Glutamatergic neuron (in vitro differentiated cells): ENCODE measurements at regions not wholly inside any gene's neighbourhood (a gene's known extent, or its start where the extent isn't known, plus 50 kb on each side); places are given as distances from the start of the nearest gene placed in this dataset.

Experiments used
- DNase-seq: peaks from one replicate; pipeline ENCODE4 v3.0.0; 2022
- H3K27ac Mint-ChIP-seq: one replicate; pipeline ENCODE4 v1.8.0; 2020; ENCODE audit warnings: mild to moderate bottlenecking, mixed read lengths, inconsistent platforms; ENCODE audit not compliant: unreplicated experiment
- H3K27me3 Mint-ChIP-seq: one replicate; pipeline ENCODE4 v1.8.0; 2020; ENCODE audit warnings: mild to moderate bottlenecking, moderate library complexity, mixed read lengths, inconsistent platforms; ENCODE audit not compliant: unreplicated experiment
- H3K36me3 Mint-ChIP-seq: one replicate; pipeline ENCODE4 v1.8.0; 2020; ENCODE audit warnings: mild to moderate bottlenecking, mixed read lengths, inconsistent platforms; ENCODE audit not compliant: unreplicated experiment
- H3K4me1 Mint-ChIP-seq: one replicate; pipeline ENCODE4 v1.8.0; 2020; ENCODE audit warnings: mild to moderate bottlenecking, low read depth, mixed read lengths, inconsistent platforms; ENCODE audit not compliant: unreplicated experiment
- H3K4me3 Mint-ChIP-seq: one replicate; pipeline ENCODE4 v1.8.0; 2020; ENCODE audit warnings: mild to moderate bottlenecking, mixed read lengths, inconsistent platforms; ENCODE audit not compliant: unreplicated experiment
- H3K9me3 Mint-ChIP-seq: one replicate; pipeline ENCODE4 v1.8.0; 2020; ENCODE audit warnings: mild to moderate bottlenecking, moderate library complexity, mixed read lengths, inconsistent platforms; ENCODE audit not compliant: unreplicated experiment
- CTCF ChIP-seq: fragments of 200-600 bp; sonication (generic); IDR thresholded peaks from one replicate; pipeline ENCODE4 v1.5.0; 2021; ENCODE audit not compliant: partially characterized antibody, unreplicated experiment

GRCh38 chr12:46050805-46051204 is 60.4 kb upstream of the SCAF11 start:
- Mint-ChIP-seq H3K4me3 (no peak overlapping the region), H3K9me3 (peaks cover 4% of the 10 kb centered on the region), H3K27me3 (no peaks in the 10 kb centered on the region), H3K36me3 (peaks cover 12% of the 10 kb centered on the region), H3K27ac (no peak overlapping the region), H3K4me1 (no peaks in the 10 kb centered on the region)
- DNase-seq: no peak
- no peak for TF ChIP-seq CTCF

- Mint-ChIP-seq H3K27ac (no peak overlapping the region), H3K9me3 (peaks cover 4% of the 10 kb centered on the region), H3K36me3 (peaks cover 12% of the 10 kb centered on the region), H3K4me1 (no peaks in the 10 kb centered on the region), H3K27me3 (no peaks in the 10 kb centered on the region), H3K4me3 (no peak overlapping the region)
- TF ChIP-seq CTCF: no peak
- no peak for DNase-seq
Measured at GRCh38 chr12:46049665-46050064, 59.3 kb upstream of the SCAF11 start.

- Mint-ChIP-seq H3K36me3 (peaks cover 12% of the 10 kb centered on the region), H3K27me3 (no peaks in the 10 kb centered on the region), H3K9me3 (peaks cover 2% of the 10 kb centered on the region), H3K27ac (no peak overlapping the region), H3K4me1 (no peaks in the 10 kb centered on the region), H3K4me3 (no peak overlapping the region)
- DNase-seq: no peak
- no peak for TF ChIP-seq CTCF
Measured at GRCh38 chr12:46046436-46046835, 56.1 kb upstream of the SCAF11 start.

- H3K4me1 Mint-ChIP-seq: no peaks in the 10 kb centered on the region
- peaks cover 6% of the 10 kb centered on the region for H3K36me3 Mint-ChIP-seq
- no peaks in the 10 kb centered on the region for H3K27me3 Mint-ChIP-seq
- no peak for DNase-seq
- H3K27ac Mint-ChIP-seq: no peak overlapping the region
- H3K4me3 Mint-ChIP-seq: no peak overlapping the region
- peaks cover 2% of the 10 kb centered on the region for H3K9me3 Mint-ChIP-seq
- no peak for TF ChIP-seq CTCF
Measured at GRCh38 chr12:46043972-46044520, 53.7 kb upstream of the SCAF11 start.
